CD4-positive, alpha-beta T cell treated with Interferon alpha-2 for 1 hour (primary cell): ENCODE measurements at regions not wholly inside any gene's neighbourhood (a gene's known extent, or its start where the extent isn't known, plus 50 kb on each side); places are given as distances from the start of the nearest gene placed in this dataset.

Experiments
- DNase-seq, 2 donors: peaks; one replicate each; pipeline ENCODE4 v3.0.0-alpha.2; 2020 to 2022

DNA sequence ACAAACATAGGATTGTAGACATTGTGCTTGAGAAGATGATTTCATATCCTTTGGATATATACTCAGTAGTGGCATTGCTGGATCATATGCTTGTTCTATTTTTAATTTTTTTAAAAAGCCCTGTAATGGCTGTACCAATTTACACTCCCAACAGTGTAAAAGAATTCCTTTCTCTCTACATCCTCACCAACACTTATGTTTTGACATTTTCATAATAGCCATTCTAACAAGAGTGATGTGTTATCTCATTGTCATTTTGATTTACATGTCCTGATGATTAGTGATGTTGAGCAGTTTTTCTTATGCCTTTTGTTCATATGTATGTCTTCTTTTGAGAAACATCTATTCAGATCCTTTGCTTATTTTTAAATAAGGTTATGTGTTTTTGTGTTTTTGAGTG is 1039.2 kb upstream of the GOT2 start:
- no peak for DNase-seq

DNA sequence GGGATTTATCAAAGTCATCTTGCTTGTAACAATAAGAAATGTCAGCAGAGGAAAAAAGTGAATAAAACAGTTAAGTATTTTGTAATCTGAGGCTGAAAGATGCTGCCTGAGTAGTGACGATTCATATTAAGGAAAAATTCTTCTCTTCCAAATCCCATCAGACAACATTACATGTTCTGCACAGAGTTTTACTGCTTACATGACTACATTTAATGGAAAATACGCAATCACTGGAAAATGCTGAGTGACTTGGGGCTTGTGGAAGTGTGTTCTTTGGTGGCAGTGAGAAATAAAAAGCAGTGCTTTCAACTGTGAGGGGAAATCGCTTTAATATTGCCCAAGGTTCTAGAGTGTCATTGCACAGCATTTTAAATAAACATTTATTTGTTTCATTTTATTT is 1025.2 kb upstream of the GOT2 start:
- DNase-seq = no peak

DNA sequence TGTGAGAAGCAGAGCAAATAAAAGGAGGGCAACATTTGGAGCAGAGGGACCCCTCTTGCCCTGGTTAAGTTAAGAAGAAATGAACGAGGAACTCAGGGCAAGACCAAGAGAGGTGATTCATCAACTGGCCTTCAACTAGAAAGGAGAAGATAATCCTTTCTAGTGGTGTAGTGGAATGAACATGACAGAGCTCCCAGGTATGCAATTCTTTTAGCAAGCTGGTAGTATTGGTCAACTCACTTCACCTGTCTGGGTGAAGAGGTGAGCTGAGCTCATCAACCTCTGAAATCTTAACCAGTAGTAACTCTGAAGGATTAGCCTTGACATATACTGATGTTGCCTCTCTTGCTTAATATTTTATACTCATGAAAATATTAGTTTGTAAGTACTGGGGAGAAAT is 1024.7 kb upstream of the GOT2 start:
- no peak for DNase-seq

DNA sequence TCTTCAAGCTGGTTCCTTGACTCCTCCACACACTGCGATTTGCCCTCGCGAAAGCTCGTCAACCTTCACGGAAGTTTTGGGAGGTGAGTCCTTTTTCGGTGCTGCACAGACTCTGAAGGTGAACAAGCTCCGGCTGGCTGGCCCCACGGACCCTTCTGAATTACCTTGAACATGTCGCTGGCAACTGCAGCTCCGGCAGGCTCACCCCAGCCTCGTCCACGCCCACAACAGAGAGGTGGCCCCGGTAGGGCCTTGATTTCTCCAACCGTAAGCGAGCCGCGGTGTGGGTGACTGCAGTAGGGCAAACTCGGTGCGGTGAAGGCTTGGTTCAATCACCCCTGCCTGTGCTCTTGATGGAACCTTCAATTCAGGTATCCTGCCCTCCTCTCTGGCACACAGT is 1020.7 kb upstream of the GOT2 start:
- DNase-seq = no peak

DNA sequence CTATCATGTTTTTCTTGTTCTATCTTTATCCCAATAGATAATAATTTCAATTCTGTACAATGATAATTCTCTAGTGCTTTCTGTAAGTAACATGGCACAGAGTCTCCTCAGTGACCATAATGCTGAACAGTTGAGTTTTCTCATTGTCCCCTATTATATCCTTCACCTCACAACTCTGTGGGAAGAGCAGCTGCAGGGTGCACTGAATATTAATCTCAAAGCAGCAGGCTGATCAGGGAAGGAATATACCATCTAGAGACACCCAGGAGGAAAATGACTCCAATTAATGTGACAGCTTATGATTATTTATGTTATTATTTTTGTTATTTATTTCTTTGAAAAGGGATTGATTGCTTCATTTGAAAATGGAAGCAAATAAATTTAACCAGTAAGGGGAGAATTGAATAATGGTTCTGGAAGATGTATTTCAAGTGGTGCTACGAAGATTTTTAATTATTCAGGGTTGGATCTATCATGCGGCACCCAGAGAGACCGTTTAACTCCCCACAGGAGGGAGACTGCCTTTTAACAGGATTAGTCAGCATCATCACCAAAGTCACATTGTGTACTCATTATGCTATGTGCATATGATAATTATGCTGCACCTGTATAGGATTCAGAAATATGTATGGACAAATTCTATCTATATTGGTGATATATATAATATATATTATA is 1015.7 kb upstream of the GOT2 start:
- DNase-seq = no peak

DNA sequence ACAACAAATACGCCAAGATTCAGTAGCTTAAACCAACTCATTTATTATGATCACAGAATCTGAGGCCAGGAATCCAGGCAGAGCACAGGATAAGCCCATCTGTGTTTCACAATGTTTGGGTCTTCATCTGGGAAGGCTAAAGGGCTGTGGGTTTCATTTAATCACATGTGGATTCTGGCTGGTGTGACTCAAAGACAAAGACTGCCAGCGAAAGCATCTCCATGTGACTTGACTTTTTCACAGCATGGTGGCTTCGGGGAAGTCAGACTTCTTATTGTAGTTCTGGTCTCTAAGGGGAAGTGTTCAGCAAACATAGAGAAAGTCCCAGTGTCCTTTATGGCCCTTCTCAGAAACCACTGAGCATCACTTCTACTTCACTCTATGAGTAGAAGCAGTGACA is 1014.4 kb upstream of the GOT2 start:
- DNase-seq = no peak

DNA sequence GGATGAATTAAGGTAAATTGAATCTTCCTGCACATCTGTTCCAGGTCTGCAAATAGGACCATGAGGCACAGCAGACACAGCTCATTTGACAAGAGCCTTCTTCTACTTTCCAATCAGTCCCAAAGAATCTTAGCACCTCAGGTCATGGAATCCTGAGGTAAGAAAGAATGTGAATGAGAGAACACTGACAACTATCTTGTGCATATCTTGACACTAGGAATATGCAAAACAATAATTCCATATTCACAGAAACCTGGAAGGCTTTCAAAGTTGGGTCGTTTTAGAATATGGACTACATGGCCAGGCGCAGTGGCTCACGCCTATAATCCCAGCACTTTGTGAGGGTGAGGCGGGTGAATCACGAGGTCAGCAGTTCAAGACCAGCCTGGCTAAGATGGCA is 1009.4 kb upstream of the GOT2 start:
- no peak for DNase-seq

DNA sequence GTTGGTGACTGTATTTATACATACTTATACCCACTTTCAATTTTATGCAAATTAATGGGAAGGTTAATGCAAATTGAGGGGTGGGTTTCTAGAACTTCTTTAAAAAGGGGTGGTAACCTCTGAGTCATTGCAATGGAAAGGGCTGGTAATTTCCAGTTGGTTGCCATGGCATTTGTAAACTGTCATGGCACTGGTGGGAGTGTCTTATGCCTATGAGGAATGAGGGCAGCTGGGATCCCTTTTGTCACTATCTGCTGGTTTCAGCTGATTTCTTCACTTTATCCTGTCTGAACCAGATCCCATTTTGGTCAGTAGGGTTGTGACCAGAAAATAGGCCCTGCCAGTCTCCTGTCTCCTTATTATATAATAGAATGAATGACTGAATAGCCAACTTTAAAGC is 1006.7 kb upstream of the GOT2 start:
- no peak for DNase-seq

DNA sequence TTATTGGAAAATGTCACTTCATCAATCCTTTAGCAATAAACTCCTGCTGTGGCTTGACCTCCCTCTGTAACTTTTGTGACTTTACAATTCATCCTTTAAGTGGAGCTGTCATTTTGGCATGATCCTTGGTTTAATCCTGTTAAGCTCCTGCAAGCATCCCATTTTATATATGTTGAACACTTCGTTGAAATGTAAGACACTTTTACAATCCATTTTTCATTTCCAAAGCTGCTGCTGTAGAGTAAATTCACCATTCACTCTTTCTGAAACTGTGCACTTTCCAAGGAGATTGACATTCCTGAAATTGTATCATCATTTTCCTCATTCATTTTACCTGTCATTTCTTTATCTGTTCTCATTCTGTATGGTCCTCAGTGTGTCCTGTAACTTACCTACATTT is 1003.2 kb upstream of the GOT2 start:
- DNase-seq = no peak

DNA sequence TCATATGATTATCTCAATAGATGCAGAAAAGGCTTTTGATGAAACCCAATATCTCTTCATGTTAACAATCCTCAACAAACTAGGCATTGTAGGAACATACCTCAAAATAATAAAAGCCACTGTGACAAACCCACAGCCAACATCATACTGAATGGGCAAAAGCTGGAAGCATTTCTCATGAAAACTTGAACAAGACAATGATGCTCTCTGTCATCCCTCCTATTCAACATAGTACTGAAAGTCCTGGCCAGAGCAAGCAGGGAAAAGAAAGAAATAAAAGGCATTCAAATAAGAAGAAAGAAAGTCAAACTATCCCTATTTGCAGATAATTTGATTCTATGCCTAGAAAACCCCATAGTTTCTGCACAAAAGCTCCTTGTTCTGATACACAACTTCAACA is 999.2 kb upstream of the GOT2 start:
- DNase-seq = no peak

DNA sequence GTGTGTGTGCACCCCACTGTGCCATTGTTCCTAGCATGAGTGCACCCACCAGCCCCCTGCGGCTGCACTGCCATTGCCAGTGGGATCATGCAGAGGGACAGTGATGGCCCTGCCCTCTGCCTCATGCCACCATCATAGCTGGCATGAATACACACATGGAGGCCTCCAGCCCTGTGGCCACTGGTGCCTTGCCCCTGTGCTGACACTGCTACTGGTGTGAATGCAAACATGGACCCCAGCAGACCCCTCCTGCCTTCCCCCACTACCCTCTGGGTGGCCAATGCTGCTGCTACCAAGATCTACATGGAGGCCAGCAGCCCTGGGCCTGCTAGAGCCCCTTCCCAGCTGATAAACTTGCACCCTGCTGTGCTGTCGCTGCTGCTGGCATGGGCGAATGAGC is 995.5 kb upstream of the GOT2 start:
- no peak for DNase-seq

DNA sequence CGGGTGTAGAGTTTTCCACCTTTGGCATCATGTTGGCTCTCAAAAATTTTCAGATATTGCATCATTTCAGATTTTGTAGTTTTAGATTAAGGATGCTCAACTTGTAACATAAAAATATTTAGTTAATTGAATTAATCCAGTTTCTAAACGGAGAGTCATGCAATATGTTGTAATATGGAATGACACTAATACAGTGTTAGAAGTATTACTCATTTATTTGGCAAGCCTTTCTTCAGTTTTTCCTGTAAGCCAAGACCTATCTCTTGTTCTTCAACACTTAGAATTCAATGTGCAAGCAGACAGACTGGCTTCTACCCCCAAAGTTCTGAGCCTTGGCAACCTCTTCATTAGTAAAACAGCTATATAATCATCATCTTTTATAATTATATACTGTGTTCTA is 985.0 kb upstream of the GOT2 start:
- DNase-seq = no peak

DNA sequence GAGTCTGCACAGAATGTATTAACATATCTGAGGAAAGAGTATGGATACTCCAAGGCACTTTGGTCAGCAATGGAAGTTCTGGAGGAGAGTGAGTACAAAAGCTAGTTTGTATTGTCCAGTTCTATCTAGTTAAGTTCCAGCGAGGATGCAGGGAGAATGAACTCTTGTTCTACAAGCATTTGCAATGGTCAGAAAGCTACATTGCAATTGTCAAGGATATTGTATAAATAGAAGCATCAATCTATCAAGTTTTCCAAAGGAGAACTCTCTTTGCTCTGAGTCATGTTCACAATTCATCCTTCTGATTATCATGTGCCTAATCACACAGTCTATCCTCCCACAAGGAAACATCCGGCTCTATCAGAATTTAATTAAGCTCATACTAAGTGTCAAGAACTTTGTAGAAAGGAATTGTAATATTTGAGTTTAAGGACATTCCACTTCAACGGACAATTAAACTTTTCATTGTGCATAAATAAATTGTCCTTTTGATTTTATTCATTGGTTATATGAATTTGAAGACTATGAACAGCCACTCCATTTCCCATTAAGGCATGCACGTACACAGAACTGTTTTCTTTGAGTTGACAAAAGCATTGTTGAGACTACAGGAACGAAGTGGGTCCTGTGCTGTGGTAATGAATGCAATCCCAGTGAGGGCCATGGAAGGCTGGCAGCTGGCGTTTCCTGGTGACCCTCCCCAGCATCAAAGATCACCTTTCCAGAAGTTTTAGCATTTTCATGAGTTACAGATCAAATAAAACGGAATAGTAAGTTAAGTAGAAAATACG is 973.5 kb upstream of the GOT2 start:
- DNase-seq = no peak

DNA sequence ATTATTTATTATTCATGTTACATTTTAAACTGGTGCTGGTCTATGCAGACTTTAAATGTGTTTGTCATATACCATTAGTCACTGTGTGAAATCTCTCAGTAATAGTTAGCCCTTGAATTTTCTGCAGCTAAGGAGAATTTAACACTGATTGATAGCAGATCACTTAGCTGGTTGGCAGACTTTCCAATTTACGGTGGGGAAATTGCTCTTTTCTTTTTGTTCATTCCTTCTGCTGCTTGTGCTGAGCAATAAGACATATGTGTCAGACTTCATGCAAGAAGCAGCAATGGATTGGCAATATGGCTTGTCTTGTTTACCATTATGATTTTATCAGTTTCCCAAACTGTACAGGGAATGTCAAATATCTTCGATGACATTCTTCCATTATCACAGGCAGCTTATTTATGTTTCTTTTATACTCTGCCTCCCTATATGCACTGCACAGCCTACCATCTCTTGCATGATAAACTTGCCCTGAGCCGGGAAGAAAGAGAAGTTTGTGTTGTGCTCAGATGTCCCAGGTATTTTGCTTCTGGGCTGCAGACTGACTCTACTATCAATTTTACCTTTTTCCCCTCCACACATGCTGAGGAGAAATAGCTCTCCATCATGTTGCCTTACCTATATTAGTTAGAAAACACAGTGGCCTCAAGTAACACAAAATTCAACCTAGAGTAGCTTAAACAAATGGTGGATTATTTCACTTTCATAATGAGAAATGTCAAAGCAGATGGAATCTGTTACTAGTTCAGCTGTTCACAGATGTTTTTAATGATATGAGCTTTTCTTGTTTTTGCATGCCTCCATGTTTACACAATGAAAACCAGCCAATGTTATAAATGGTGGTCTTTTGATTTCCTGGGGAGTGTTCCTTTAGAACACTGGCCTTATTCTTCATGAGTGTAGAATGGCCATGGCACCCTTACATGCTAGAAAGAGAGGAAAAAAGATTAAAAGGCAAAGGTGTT is 968.1 kb upstream of the GOT2 start:
- DNase-seq = no peak

DNA sequence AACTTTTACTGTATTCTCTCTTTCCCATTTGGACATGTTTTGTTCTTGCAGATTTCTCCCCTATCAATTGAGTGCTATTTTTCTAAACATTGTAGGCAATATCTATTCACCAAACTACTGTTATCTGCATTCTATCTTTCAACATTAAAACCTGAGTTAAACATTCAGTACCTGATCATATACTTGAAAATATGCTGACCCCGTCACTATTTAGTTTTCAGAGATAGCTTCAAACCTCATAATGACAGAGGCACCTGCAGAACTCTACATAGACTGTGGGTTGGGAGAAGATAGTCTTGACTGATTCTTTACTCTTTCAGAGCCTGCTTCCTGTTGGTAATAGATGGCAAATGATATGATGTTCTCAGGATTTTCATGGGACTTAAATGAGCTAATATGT is 965.7 kb upstream of the GOT2 start:
- DNase-seq = no peak

DNA sequence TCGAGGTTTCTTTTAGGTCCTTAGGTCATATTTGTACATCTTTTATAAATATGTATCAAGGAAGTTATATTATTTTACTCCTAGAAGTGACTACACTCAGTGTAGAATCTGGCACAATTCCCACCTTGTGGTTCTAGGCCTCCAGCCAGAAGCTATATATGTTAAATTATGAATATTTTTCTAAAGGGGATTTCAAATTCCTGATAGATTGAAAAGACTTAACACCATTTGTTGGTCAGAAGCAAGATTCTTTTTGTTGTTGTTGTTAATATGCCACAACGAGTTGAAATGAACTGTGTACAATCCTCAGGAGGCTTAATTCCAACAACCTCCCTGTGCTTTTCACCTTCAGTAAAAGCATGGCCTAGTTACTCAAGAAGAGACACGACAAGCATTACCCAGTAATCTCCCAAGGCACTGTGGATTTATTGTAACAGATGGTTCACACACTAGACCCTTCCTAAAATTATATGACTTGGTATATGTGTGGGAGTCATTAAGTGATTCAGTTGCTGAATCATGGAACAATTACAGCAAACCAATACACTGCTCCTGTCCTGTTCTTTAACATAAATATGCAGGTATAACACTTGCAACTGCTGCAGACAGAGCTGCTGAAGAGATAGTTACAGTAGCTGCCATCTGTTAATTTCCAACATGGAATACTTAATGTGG is 964.4 kb upstream of the GOT2 start:
- DNase-seq = no peak

DNA sequence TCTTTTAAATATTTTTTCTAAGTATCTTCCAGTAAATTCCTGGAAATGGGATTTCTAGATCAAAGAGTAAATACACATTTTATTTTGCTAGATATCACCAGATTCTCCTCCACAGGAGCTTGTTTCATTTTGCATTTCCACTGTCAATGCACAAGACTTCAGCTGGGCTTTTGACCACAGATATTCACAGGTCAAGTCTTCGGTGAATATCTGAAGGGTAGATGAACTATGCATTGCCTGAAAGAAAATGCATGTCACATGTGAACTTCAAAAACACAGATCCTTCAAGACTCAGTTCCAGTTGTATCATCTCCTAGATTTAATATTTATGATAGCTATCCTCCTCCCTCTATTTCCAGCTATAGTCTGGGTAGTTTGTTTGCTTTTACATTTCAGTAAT is 963.6 kb upstream of the GOT2 start:
- DNase-seq = no peak

DNA sequence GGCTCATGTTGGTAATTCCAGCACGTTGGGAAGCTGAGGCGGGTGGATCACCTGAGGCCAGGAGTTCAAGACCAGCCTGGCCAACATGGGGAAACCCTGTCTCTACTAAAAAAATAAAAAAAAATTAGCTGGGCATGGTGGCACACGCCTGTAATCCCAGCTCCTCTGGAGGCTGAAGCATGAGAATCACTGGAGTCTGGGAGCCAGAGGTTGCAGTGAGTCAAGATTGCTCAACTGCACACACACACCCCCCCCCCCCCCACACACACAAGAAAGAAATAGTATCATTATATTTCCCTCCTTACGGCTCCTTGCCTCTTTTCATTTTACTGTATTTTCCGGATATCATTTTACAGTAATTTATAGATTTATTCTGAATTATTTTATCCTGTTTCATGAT is 963.1 kb upstream of the GOT2 start:
- DNase-seq = no peak

DNA sequence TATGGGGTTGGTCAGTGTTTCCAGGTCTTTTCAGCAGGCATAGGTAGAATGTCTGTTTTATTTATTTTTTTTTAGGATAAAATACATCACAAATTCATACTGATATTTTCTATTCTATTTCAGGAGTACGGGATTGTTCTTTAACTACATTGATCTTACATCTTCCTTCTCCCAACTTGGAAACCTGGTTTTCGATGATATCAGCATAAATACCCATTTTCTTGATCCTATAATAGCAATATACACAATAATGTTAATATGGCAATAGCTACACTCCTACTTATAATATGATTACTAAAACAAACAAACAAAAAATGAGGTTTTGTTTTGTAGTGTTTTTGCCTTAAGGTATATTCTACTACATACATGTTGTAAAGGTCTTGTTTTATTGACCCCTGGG is 962.4 kb upstream of the GOT2 start:
- no peak for DNase-seq

DNA sequence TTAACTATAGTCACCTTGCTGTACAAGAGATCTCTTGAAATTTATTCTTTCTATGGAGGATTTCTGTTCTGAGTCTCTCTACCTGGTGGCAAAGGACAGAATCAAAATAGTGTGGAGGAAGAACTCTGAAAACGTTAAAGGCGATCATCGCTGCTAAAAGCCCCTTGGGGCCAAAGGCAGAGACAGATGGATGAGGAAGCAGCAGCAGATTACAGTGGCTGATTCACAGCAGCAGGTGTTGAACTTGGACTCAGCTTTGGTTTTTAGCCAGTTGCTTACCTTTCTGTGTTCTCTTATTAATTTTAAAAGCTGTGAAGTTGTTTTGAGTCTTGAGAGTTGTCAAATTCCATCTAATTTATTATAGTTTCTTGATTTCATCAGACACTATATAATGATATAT is 956.1 kb upstream of the GOT2 start:
- no peak for DNase-seq

DNA sequence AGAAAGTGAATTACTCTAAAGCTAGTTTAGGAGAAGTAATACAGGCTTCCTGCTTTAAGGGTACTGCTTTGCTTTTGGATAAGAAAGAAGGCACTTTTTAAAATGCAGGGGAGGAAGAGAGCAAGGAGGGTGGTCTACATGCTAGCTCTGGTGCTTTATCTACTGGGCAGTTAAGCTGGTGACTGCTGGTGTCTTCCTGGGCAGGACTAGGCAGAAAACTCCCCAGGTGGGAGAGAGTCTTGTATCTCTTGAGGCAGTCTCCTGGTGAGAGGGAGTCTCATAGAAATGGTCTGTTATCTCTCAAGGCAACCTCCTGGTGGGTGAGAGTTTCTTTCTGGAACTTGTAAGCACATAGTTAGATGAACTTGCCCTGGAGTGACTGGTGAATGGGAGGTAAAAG is 953.9 kb upstream of the GOT2 start:
- DNase-seq = no peak

DNA sequence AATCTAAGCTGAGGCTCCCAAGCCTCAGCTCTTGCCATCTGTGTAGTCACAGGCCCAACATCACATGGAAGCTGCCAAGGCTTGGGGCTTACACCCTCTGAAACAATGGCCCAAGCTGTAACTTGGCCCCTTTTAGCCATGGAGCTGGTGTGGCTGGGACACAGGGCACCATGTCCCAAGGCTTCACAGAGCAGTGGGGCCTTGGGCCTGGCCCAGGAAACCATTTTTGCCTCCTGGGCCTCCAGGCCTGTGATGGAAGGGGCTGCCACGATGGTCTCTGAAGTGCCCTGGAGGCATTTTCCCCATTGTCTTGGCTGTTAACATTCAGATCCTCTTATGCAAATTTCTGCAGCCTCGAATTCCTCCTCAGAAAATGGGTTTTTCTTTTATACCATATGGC is 952.3 kb upstream of the GOT2 start:
- no peak for DNase-seq

DNA sequence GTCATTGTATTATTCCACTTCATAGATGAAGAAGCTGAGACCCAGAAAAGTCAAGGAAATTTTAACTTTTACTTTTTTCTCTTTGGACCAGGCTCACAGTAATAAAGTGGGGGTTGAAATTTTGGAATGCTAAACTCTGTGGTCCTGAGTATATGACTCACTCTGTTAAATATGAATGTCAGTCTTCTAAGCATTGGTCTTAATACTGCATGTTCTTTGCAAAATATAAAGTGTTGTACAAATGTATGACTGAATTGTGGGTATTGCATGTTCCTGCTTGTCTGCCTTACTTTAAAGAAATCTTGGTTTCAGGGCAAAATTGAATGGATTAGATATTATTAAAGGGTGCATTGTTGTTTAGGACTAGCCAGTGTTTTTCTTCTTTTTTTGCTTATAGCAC is 950.8 kb upstream of the GOT2 start:
- DNase-seq = no peak
